Natural killer cell (primary cell): ENCODE measurements at regions not wholly inside any gene's neighbourhood (a gene's known extent, or its start where the extent isn't known, plus 50 kb on each side); places are given as distances from the start of the nearest gene placed in this dataset.

Experiments used
- ATAC-seq, 3 donors: fragments of 150-1000 bp in 2 of 3; fragments of 200-7000 bp in 1 of 3; cut with Tn5 transposase; 1 replicate in 1 of 3; 2 replicates in 2 of 3; pipeline ENCODE4 v1.10.0; 2021; ENCODE audit warnings: mild to moderate bottlenecking in 2 of 3, moderate library complexity in 2 of 3
- DNase-seq, 2 donors: peaks; one replicate each; pipeline versions ENCODE4 v3.0.0 to v3.0.0-alpha.2; 2013 to 2021; ENCODE audit warnings: mixed read lengths in 1 of 2
- H3K27ac ChIP-seq: one replicate; pipeline ENCODE4 v1.5.1; 2013; ENCODE audit warnings: mild to moderate bottlenecking, low read length
- H3K27me3 ChIP-seq: one replicate; pipeline ENCODE4 v1.6.1; 2013; ENCODE audit warnings: low read length; ENCODE audit not compliant: control insufficient read depth, insufficient read depth
- H3K36me3 ChIP-seq: one replicate; pipeline ENCODE4 v1.6.1; 2013; ENCODE audit warnings: low read length; ENCODE audit not compliant: control insufficient read depth, insufficient read depth
- H3K4me1 ChIP-seq: one replicate; pipeline ENCODE4 v1.6.1; 2013; ENCODE audit warnings: low read length; ENCODE audit not compliant: control insufficient read depth, insufficient read depth
- H3K4me3 ChIP-seq: one replicate; pipeline ENCODE4 v1.5.1; 2013; ENCODE audit warnings: low read length
- H3K9me3 ChIP-seq: one replicate; pipeline ENCODE4 v1.6.1; 2013; ENCODE audit warnings: low read length; ENCODE audit not compliant: control insufficient read depth, insufficient read depth
- H3K27ac Mint-ChIP-seq, 2 donors: one replicate each; pipeline ENCODE4 v1.8.0; 2022; ENCODE audit warnings: mild to moderate bottlenecking in 2 of 2, mixed read lengths in 2 of 2, moderate library complexity in 1 of 2
- H3K27me3 Mint-ChIP-seq, 2 donors: one replicate each; pipeline ENCODE4 v1.8.0; 2022; ENCODE audit warnings: low read depth in 2 of 2, mixed read lengths in 2 of 2
- H3K36me3 Mint-ChIP-seq: one replicate; pipeline ENCODE4 v1.8.0; 2022; ENCODE audit warnings: mixed read lengths
- H3K4me1 Mint-ChIP-seq, 2 donors: one replicate each; pipeline ENCODE4 v1.8.0; 2022; ENCODE audit warnings: mixed read lengths in 2 of 2
- H3K4me3 Mint-ChIP-seq: one replicate; pipeline ENCODE4 v1.8.0; 2022; ENCODE audit warnings: mild to moderate bottlenecking, moderate library complexity, mixed read lengths
- H3K9me3 Mint-ChIP-seq, 2 donors: one replicate each; pipeline ENCODE4 v1.8.0; 2022; ENCODE audit warnings: mixed read lengths in 2 of 2
- WGBS: methylation state at CpG from one replicate; pipeline ENCODE4 v1.1.7; 2013; ENCODE audit warnings: missing lambda C conversion rate; ENCODE audit not compliant: insufficient coverage; 5-methylcytosine and 5-hydroxymethylcytosine counted together
- intact Hi-C: fragments of 100-400 bp; cut with micrococcal nuclease; formaldehyde crosslinking; loops from one replicate; pipeline ENCODE4 v1.14.2; 2022
- TF ChIP-seq, protein P1 (sequence below): fragments of 200-600 bp; IDR thresholded peaks from one replicate; pipeline ENCODE4 v1.8.0; 2022; ENCODE audit warnings: antibody characterized with exemption

DNA sequence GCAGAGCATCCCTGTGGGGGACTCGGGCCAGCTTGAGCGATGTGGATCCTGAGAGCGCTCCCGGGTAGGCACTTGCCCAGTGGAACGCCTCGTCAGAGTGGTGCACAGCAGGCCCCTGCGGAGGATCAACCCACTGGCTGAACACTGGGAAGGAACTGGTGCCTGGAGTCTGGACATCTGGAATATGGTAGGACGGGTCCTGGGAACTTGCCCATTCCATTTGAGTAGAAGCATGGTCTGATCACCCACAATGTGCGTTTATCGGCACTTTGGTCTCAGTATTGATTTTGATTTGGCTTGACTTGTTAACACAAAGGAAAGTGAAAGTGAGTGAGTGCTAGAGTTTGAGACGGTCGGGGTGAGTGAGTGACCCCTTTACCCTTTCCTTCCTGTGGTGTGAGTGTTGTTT is 1336.2 kb upstream of the CHAC2 start:
- intact Hi-C loops: no loop called here
- Histone ChIP-seq H3K4me3 (no peak overlapping the region), H3K27me3 (no peaks in the 10 kb centered on the region), H3K36me3 (no peaks in the 10 kb centered on the region), H3K27ac (no peak overlapping the region), H3K9me3 (peaks cover 15% of the 10 kb centered on the region), H3K4me1 (no peaks in the 10 kb centered on the region)
- peaks cover 11 to 18% of the 10 kb centered on the region in 2 donors for H3K9me3 Mint-ChIP-seq
- TF ChIP-seq, protein P1, sequence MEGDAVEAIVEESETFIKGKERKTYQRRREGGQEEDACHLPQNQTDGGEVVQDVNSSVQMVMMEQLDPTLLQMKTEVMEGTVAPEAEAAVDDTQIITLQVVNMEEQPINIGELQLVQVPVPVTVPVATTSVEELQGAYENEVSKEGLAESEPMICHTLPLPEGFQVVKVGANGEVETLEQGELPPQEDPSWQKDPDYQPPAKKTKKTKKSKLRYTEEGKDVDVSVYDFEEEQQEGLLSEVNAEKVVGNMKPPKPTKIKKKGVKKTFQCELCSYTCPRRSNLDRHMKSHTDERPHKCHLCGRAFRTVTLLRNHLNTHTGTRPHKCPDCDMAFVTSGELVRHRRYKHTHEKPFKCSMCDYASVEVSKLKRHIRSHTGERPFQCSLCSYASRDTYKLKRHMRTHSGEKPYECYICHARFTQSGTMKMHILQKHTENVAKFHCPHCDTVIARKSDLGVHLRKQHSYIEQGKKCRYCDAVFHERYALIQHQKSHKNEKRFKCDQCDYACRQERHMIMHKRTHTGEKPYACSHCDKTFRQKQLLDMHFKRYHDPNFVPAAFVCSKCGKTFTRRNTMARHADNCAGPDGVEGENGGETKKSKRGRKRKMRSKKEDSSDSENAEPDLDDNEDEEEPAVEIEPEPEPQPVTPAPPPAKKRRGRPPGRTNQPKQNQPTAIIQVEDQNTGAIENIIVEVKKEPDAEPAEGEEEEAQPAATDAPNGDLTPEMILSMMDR: no peak
- no peak overlapping the region for H3K4me3 Mint-ChIP-seq
- no peak for ATAC-seq
- H3K27ac Mint-ChIP-seq: no peak overlapping the region
- H3K36me3 Mint-ChIP-seq: peaks cover 7% of the 10 kb centered on the region
- no peaks in the 10 kb centered on the region for H3K4me1 Mint-ChIP-seq
- DNase-seq: no peak
- no peaks in the 10 kb centered on the region for H3K27me3 Mint-ChIP-seq
- WGBS: 85% methylated on average over 12 of the region's 12 CpGs

DNA sequence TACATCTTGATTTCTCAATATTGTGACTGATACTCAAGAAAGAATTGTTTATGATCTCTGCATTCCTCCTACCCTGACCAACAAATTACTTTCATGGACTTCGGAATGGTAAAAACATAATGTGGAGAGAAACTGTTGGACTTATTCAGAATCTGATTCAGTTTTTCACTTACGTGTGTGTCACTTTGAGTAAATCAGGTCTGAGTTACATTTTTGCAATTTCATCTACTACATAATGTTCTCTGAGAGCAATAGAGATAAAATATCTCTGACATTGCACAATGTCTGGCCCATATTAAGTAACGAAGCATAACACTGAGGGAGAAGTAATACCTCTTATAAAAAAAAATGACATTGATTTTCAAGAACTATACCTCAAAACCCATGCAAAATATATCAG is 1337.9 kb upstream of the CHAC2 start:
- peaks cover 7% of the 10 kb centered on the region for H3K36me3 Mint-ChIP-seq
- peaks cover 18% of the 10 kb centered on the region in 2 donors for H3K9me3 Mint-ChIP-seq

DNA sequence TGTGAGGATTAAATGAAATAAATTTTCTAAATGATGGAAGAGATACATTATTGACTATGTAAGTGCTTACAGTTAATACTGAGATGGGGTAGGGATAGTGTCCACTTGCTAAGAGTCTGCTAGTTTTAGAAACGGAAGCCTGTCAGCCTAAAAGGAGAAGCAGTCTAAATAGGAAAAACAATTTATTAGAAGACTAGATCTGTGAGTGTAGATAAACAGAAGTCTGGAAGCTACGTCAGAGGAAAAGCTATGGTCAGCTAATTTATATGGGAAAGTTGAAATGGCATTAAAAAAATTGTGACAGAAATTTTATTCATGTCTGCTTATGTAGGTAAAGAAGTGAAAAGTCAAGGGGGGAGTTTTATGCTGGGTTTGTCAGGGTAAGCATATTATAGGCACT is 1338.4 kb upstream of the CHAC2 start:
- Histone ChIP-seq H3K4me3 (no peak overlapping the region), H3K4me1 (no peaks in the 10 kb centered on the region), H3K27me3 (no peaks in the 10 kb centered on the region), H3K9me3 (peaks cover 10% of the 10 kb centered on the region), H3K36me3 (no peaks in the 10 kb centered on the region), H3K27ac (no peak overlapping the region)
- ATAC-seq (no peak), DNase-seq (no peak)
- WGBS: 7% methylated on average over 2 of the region's 2 CpGs
- TF ChIP-seq, protein P1: no peak
- intact Hi-C loops: no loop called here
- Mint-ChIP-seq H3K27me3 (no peaks in the 10 kb centered on the region), H3K27ac (no peak overlapping the region), H3K4me1 (no peaks in the 10 kb centered on the region), H3K9me3 (peaks cover 19 to 22% of the 10 kb centered on the region in 2 donors), H3K4me3 (no peak overlapping the region), H3K36me3 (peaks cover 7% of the 10 kb centered on the region)

More for the DNA sequence above, 1337.9 kb upstream of the CHAC2 start:
- no peaks in the 10 kb centered on the region for H3K36me3 ChIP-seq
- no peak overlapping the region for H3K27ac Mint-ChIP-seq
- H3K4me1 Mint-ChIP-seq: no peaks in the 10 kb centered on the region
- H3K27me3 ChIP-seq: no peaks in the 10 kb centered on the region
- intact Hi-C loops: no loop called here
- TF ChIP-seq, protein P1: no peak
- H3K4me3 Mint-ChIP-seq: no peak overlapping the region
- no peaks in the 10 kb centered on the region for H3K4me1 ChIP-seq
- peaks cover 15% of the 10 kb centered on the region for H3K9me3 ChIP-seq
- no peak for ATAC-seq
- no CpG with 5 or more reads among the region's 3 CpGs for WGBS
- DNase-seq: no peak
- no peaks in the 10 kb centered on the region for H3K27me3 Mint-ChIP-seq
- no peak overlapping the region for H3K4me3 ChIP-seq
- H3K27ac ChIP-seq: no peak overlapping the region

DNA sequence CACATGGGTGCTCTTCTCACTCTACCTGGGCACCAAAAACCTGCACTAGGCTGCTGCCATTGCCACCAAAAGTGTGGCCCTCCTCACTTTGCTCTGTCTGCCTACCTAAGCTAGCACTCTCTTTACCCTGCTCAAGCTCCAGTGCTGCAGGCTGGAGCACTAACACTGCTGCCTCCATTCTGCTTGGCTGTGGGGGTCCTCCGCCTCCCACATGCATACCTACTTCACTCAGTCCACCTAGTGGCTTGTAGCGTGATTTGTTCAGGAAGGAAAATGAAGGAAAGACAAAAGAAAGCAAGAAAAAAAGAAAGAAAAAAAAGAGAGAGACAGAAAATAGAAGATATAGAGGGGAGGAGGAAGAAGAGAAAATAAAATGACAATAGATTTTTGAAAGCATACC is 1339.4 kb upstream of the CHAC2 start:
- intact Hi-C loops: no loop called here
- H3K36me3 Mint-ChIP-seq: peaks cover 7% of the 10 kb centered on the region
- H3K27ac Mint-ChIP-seq: no peak overlapping the region
- TF ChIP-seq, protein P1: no peak
- ATAC-seq (no peak), DNase-seq (no peak)
- Histone ChIP-seq H3K36me3 (no peaks in the 10 kb centered on the region), H3K27ac (no peak overlapping the region), H3K9me3 (peaks cover 9% of the 10 kb centered on the region), H3K4me3 (no peak overlapping the region), H3K27me3 (no peaks in the 10 kb centered on the region), H3K4me1 (no peaks in the 10 kb centered on the region)
- H3K4me3 Mint-ChIP-seq: no peak overlapping the region
- H3K4me1 Mint-ChIP-seq: no peaks in the 10 kb centered on the region
- H3K9me3 Mint-ChIP-seq: peaks cover 20 to 25% of the 10 kb centered on the region in 2 donors
- WGBS: 80% methylated on average over 1 of the region's 2 CpGs
- H3K27me3 Mint-ChIP-seq: no peaks in the 10 kb centered on the region
